ENCODE measurements at regions not wholly inside any gene's neighbourhood (a gene's known extent, or its start where the extent isn't known, plus 50 kb on each side); places are given as distances from the start of the nearest gene placed in this dataset.

GRCh38 chr2:120677696-120678247 is 57.9 kb upstream of the GLI2 start:
- TF ChIP-seq CTCF (IDR thresholded peaks at IDR 0.05; ENCODE audit: borderline replicate concordance, control extremely low read depth, extremely low read depth, insufficient read depth, missing control alignments), result no peak
- in situ Hi-C loops (cut with MboI; ENCODE audit: low sequenced_read_pairs, unreplicated experiment), result no loop called here
- DNase-seq (ENCODE audit: low spot score), result no peak

- in situ Hi-C loops (cut with MboI; ENCODE audit: low sequenced_read_pairs, unreplicated experiment), result no loop called here
- no peak for DNase-seq (ENCODE audit: low spot score)
- no peak for TF ChIP-seq CTCF (IDR thresholded peaks at IDR 0.05; ENCODE audit: borderline replicate concordance, control extremely low read depth, extremely low read depth, insufficient read depth, missing control alignments)
These were observed 57.4 kb upstream of the GLI2 start for GRCh38 chr2:120678251-120678650.

- in situ Hi-C loops (cut with MboI; ENCODE audit: low sequenced_read_pairs, unreplicated experiment), result no loop called here
- DNase-seq (ENCODE audit: low spot score), result no peak
These were observed 56.7 kb upstream of the GLI2 start for GRCh38 chr2:120678926-120679325.

GRCh38 chr2:120679526-120679925 is 56.1 kb upstream of the GLI2 start:
- in situ Hi-C loops (cut with MboI; ENCODE audit: low sequenced_read_pairs, unreplicated experiment), result no loop called here
- DNase-seq (ENCODE audit: low spot score), result no peak
- TF ChIP-seq CTCF (IDR thresholded peaks at IDR 0.05; ENCODE audit: borderline replicate concordance, control extremely low read depth, extremely low read depth, insufficient read depth, missing control alignments), result no peak

More at GRCh38 chr2:120678926-120679325, 56.7 kb upstream of the GLI2 start:
- TF ChIP-seq CTCF (IDR thresholded peaks at IDR 0.05; ENCODE audit: borderline replicate concordance, control extremely low read depth, extremely low read depth, insufficient read depth, missing control alignments), result no peak

GRCh38 chr2:120680136-120680761 is 55.4 kb upstream of the GLI2 start:
- peak; percentile 61 for TF ChIP-seq CTCF (IDR thresholded peaks at IDR 0.05; ENCODE audit: borderline replicate concordance, control extremely low read depth, extremely low read depth, insufficient read depth, missing control alignments)
- in situ Hi-C loops (cut with MboI; ENCODE audit: low sequenced_read_pairs, unreplicated experiment), result no loop called here
- DNase-seq (ENCODE audit: low spot score), result peak; percentile 81

- in situ Hi-C loops (cut with MboI; ENCODE audit: low sequenced_read_pairs, unreplicated experiment), result no loop called here
- DNase-seq (ENCODE audit: low spot score), result no peak
- TF ChIP-seq CTCF (IDR thresholded peaks at IDR 0.05; ENCODE audit: borderline replicate concordance, control extremely low read depth, extremely low read depth, insufficient read depth, missing control alignments), result no peak
These were observed 54.5 kb upstream of the GLI2 start for GRCh38 chr2:120681181-120681580.
